ENCODE measurements at regions not wholly inside any gene's neighbourhood (a gene's known extent, or its start where the extent isn't known, plus 50 kb on each side); places are given as distances from the start of the nearest gene placed in this dataset.
"Not testable (repeated sequence)": the region's sequence is repeated elsewhere in the genome, so short reads cannot be mapped to it uniquely, and the experiment has no call there.

DNA sequence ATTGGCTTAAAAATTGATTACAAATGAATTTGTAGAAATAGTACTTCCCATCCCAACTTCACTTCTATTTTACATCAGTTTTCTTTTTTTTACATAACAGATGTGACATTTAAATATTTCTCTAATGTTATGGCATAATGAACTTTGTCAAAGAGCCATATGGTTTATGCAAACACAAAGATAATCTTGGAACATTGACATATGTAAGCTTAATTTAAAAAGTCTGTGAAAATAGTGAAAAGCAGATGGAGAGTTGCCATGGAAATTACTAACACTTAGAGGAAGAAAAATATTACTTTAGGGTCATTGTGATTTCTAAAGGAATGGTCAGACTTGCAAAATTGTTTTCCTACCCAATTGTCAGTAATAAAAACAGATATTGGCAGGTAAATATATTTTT is 232.4 kb downstream of the AEBP2 start:
- peak; percentile 97 for DNase-seq

DNA sequence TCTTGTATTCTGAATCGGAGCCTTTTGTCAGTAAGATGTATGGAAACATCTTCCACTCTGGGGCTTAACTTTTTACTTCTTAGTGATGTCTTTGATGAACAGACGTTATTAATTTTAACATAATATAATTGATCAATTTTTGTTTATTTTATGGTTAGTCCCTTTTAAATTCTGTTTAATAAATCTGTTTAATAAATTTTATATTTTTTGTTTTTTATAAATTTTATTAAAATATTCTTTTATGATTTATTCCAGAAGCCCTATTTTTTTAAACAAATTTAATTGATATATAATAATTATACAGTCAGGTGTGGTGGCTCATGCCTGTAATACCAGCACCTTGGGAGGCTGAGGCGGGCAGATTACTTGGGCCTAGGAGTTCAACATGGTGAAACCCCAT is 235.1 kb downstream of the AEBP2 start:
- DNase-seq: no peak

DNA sequence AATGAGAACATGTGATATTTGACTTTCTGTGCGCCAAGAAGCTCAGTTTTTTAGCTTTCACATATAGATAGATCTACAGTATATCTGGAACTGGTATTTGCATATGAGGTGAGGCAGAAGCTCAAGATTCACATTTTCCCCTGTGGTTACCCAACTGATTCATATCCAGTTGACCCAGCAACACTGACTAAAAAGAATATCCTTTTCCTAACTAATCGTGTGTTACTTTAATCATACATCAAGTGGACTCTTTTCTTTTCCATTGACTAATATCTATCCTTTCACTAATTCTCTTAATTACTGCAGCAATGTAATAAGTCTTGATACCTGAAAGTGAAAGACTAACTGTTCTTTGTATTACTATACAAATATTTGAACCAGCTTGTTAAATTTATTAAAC is 236.1 kb downstream of the AEBP2 start:
- DNase-seq: no peak

DNA sequence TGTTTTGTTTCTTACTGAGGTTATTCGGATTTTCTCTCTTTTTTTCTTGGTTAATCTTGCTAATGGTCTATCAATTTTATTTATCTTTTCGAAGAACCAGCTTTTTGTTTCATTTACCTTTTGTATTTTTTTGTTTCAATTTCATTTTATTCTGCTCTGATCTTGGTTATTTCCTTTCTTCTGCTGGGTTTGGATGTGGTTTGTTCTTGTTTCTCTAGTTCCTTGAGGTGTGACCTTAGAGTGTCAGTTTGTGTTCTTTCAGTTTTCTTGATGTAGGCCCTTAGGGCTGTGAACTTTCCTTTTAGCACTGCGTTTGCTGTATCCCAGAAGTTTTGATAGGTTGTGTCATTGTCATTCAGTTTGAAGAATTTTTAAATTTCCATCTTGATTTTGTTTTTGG is 239.2 kb downstream of the AEBP2 start:
- not testable (repeated sequence) for DNase-seq

DNA sequence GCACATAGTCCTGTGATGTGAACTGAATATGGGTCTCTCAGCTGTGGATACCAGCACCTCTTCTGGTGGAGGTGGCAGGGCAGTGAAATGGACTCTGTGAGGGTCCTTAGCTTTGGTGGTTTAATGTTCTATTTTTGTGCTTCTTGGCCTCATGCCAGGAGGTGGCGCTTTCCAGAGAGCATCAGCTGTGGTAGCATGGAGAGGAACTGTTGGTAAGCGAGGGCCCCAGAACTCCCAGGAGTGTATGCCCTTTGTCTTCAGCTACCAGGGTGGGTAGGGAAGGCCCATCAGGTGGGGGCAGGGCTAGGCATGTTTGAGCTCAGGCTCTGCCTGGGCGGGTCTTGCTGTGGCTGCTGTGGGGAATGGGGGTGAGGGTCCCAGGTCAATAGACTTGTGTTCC is 241.7 kb downstream of the AEBP2 start:
- no peak for DNase-seq

DNA sequence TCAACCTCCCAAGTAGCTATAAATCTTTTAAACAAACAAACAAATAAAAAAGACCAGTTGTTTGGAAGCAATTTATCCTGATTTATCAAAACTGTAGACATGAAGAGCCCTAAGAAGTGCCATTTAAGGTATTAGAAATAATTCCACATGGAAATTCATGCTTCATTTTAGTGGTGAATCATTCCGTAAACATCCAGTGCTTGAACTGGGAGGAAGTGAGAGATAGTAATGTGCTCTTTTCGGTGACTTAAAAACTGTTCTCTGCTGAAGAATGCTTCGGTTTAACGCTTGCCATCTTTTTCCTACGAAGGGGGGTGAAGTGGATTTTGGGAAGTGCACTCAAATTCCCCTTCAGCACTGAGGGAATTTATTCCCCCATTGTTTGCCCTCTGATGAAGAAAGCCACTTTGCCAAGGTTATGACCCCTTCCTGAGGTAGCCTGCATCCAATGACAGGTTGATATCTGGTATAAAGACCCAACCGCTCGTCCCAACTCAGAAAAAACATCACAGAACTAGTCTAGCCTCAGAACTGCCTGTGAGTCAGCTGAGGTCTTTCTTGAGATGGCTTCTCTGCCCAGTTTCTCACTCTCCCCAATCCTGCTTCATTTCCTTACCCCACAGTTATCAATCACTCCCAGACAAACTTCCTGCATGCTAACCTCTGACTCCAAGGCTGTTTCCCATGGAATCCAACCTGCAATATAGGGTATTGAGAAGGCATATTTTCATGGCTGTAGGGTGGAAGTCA is 244.1 kb downstream of the AEBP2 start:
- DNase-seq: no peak

DNA sequence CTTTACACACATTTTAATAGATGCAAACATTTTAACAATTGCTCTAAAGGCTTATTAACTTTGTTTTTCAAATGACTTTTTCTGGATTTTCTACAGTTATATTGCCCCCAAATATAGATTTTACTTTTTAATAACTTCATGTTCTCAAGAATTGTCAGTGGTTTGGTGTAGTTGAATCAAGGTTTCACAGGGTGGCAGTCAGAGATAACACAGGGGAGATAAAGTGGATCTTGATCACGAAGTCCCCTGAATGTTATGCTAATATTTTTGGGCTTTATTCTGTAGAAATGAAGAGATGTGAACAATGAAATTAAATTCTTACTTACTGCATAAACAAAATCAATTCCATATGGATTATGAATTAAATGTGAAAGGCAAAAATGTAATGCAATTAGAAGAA is 248.1 kb downstream of the AEBP2 start:
- no peak for DNase-seq

DNA sequence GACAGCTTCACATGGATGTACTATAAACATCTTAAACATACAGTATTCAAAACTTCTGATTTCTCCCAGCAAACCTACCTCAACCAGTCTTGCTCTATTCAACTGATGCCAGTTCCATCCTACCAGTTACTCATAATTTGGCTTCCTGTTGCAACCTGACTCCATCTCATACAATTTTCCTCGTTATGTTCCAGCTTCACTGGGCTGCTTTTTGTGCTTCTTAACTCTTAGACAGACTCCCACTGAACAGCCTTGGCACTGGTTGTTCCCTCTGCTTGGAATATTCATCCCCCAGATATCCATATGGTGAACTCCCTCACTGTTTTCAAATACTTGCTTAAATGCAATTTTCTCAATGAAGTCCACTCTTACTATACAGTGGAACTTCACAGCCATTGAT is 249.2 kb downstream of the AEBP2 start:
- no peak for DNase-seq

DNA sequence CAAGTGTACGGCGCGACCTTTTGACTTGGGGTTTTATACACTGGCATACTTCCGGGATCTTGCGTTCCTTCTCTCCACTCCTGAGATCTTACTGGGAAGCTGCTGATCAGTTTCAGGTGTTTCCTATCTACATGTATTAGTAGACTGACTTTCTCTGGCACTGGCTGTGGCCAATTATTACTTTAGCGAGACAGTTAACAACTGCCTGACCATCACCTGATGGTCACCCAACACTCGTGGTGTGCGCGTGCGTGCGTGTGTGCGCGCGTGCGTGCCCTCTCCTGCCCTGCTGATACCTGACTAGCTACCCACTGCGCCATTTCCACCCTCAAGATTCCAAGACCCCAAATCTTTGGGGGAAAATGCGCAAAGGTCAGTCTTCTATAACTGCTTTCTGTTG is 249.9 kb downstream of the AEBP2 start:
- DNase-seq: no peak

DNA sequence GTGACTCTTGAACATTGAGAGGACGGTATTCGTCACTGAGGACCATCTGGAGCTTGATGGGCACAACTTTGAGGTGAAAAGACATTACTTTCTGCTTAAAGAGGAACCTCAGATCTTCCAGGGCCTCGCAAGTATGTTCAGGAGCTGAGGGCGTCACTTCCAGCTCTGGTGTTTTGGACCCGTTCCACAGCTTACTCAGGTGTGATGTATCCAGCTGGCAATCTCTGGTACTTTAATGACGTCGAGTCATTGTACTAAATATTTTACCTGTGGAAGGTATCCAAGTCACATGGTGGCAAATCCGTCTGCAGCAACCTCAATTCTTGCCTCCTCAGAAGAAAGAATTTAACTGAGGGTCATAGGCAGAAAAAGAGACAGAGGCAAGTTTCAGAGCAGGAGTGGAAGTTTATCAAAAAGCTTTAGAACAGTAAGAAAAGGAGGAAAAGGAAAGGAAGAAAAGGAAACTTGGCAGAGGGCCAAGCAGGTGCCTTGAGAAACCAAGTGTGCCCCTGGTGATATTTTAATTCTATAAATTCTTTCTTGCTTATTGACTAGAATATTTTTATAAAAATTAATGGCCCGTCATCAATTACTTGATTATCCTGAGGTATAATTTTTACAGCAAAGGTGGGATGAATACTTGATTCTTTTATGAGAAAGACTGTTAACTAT is 250.6 kb downstream of the AEBP2 start:
- DNase-seq: no peak

DNA sequence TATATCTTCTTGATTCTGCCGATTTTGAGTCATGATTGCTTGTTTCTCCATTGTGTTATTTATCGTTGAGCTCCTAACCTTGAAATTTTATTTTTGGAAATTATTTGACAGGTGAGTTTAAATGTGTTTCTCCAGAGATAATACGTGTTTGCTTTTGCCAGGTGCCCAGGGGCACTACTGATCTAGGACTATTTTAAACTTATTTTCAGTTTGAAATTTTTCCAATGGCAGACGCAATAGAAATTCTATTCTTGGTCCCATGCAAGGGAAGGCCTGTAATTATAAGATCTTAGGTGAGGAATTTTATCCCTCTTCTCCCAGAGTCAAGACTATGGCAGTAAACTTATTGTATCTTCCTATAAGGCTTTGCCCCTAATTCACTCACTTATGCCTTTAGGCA is 252.8 kb downstream of the AEBP2 start:
- DNase-seq: no peak

DNA sequence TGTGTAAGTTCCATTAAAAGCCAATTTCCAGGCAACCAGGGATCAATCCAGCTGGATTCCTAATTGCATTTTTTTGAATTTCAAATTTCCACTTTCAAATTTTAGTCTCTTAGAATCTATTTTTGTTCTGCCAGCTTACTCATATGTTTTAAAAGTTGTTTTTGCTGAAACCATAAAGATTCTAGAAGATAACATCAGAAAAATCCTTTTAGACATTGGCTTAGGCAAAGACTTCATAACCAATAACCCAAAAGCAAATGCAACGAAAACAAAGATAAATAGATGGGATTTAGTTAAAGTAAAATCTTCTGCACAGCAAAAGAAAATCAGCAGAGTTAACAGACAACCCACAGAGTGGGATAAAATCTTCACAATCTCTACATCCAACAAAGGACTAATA is 253.3 kb downstream of the AEBP2 start:
- no peak for DNase-seq

DNA sequence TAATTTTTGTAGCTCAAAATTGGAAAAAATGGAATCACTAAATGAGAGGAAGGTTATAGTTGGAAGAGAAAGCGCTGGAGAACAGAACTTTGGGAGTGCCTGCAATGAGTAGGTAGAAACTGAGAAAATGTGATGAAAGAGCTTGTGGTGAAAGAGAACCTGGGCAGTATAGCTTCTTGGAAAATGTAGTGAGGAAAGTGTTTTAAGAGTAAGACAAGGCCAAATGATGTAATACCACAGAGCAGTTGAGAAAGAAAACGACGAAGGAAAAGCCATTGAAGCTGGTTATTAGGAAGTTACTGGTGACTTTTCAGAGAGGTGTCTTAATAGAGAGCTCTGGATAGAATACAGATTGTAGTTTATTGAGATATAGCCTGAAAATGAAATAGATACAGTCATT is 255.3 kb downstream of the AEBP2 start:
- no peak for DNase-seq

DNA sequence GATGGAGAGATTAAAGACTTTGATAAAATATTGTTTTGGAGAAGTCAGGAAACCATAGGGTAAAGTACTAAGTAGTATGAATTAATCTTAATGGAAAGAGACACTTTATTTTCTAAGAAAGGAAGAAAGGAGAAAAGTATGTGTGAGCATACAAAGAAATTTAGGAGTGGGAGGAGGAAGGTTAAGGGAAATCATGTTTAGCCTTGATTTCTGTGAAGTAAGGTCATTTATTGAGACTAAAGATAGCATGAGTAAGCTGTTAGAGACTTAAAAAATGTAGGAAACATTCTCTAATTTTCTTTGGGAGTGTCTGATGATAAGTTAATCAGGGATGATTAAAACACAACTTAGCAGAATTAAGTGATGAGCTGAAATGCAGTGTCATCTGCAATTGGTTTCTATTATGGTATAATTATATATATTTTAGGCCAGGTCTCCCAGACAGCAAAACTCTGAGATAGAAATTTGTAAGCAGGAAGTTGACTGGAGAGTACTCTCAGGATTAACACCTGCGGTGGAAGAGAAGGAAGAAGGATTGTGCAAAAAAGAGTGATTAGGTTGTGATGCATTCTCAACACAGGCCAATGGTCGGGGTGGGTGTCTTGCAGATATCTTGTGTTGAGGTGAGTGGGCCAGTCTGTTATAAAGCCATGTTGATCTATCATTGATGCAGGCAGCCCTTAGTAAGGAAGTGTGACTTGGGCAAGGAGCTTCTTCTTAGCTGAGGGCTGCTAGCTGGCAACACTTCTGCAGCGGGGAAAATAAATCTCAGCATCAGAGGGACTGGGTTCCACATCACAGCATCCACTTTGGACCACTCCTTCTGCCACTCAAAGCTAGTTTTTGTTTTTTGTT is 256.2 kb downstream of the AEBP2 start:
- no peak for DNase-seq

DNA sequence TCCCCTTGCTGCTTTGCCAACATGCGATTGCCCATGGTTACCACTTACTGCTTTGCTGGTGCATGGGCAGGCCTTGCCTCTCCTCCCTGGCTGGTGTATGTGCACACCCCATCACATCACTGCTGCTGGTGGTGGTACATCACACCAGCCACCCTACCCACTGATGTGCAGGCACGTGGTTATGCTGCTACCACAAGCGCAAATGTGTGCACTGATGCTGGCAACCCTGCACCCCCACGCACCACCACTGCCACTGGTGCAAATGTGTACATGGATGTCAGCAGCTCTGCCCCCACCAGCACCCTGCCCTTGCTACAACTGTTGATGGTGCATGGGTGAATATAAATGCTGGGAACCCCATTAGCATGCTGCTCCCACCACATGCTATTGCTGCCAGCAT is 261.7 kb downstream of the AEBP2 start:
- DNase-seq: no peak

DNA sequence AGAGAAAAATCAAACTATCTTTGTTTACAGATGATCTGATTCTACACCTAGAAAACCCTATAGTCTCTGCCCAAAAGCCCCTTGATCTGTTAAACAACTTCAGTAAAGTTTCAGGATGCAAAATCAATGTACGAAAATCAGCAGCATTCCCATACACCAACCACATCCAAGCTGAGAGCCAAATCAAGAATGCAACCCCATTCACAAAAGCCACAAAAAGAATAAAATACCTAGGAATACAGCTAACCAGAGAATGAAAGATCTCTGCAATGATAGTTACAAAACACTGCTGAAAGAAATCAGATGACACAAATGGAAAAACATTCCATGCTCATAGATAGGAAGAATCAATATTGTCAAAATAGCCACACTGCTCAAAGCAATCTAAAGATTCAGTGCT is 265.7 kb downstream of the AEBP2 start:
- no peak for DNase-seq

DNA sequence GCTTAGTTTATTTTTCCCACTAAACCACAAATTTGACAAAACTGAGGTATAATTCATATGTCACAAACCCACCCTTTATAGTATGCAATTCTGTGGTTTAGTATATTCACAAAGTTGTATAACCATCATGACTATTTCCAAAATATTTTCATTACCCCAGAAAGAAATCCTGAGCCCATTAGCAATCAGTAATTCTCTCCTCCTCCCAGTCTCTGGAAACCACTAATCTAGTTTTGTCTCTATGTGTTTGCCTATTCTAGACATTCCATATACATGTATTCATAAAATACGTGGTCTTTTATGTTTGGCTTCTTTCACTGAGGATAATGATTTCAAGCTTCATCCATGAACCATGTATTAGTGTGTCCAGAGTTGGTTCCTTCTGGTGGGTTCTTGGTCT is 267.6 kb downstream of the AEBP2 start:
- no peak for DNase-seq

DNA sequence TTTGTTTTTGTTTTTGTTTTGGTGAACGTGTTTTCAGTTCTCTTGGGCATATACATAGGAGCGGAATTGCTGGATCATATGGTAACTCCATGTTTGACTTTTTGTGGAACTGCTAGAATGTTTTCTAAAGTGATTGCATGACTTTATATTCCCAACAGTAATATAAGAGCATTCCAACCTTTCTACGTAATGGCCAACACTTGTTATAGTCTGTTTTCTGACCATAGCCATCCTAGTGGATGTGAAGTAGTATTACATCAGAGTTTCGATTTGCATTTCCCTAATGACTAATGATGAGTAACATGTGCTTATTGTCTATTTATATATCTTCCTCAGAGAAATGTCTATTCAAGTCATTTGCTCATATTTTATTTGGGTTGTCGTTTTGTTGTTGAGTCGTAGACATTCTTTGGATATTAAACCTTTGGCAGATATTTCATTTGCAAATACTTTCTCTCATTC is 268.7 kb downstream of the AEBP2 start:
- DNase-seq: no peak

DNA sequence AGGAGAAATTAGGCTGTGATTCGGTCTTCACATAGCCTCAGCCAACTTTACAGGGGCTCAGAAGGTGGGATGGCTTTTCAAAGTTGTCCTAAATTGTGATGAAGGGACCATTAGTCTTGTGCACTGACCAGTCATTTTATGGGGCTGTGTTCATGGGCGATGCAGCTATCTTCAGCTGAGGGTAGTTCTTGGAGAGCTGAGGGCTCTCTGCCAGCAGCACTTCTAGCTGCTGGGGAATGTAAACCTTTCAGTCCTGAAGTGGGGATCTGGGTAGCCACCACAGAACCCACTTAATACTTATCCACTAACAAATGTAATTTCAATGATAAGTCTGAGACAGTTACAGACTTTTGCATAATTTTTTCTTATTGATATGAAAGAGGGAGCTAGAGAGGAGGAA is 270.6 kb downstream of the AEBP2 start:
- DNase-seq: no peak

DNA sequence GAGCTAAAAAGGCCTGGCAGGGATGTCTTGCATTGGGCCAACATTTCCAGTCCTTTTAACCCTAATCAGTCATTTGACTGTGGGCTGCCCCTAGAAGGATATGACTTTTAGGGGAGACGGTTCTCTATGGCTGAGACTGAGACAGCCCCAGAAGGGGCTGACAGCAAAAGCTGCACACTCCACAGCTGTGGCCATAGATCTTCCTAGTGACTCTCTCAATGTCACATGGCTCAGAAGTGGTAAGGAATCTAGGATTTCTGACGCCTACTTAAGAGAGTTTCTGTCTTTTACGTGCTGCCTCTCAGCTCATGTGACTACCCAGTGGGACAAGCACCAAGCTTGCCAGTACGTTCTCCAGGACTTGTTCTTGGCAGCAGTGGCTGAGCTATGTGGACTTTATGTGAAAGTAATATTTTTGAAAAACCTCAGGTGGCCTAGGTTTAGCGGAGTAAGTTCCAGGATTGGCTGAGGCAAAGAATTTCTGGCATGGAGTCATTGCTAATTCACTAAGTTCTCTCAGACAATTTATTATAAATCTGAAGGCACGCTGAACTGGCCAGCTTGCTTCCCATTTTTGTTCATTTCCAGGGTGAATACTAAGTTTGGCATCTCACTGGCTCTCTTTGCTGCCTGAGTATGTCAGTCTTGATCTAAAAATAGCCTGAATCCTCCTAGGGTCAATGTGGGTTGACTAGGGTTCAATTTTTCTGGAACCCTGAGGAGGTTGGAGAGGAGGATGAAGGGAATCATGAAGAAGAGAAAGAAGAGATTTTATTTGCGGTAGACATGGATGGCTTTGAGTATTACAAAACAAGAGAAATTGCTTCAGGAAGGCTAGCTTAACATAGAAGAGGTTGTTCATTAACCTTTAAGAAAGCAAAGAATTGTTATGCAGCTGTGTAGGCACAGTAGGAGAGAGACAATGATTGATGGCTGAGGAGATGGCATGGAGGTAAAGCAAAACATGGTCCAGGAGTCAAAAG is 271.8 kb downstream of the AEBP2 start:
- DNase-seq: no peak

DNA sequence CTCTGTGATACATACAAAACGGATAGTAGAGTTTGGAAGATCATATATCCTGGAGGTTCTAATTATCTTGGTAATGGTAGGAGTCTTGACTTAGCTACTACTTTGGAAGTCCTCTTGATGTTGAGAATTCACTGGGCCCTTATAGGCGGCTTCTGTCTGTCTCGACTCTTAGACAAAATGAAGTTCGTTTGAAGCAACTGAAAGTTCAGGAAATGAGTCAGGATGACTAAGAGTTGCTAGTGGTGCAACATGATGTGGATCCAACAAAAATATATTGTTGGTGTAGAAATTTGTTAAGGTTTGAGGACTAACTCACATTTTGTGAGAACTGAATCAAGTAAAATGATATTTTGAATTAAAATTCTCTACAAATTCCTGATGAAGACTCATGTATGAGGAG is 272.7 kb downstream of the AEBP2 start:
- no peak for DNase-seq

DNA sequence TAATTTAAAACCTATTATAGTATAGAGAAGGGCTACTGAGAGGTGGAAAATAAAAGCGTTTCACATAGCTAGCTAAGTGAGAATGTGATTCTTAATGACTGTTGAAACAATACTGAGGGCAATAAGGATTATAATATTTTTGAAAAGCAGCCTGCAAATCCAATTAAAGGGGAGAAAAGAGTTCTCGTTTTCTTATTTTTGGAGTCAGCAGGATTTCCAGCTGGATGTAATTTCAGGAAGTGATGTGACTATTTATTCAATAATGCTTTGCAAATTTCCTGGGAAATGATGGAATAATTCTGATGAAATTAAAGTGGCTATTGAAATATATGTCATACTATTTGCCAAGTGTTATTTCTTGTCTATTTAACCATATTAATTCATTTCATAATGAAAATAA is 279.1 kb downstream of the AEBP2 start:
- no peak for DNase-seq

DNA sequence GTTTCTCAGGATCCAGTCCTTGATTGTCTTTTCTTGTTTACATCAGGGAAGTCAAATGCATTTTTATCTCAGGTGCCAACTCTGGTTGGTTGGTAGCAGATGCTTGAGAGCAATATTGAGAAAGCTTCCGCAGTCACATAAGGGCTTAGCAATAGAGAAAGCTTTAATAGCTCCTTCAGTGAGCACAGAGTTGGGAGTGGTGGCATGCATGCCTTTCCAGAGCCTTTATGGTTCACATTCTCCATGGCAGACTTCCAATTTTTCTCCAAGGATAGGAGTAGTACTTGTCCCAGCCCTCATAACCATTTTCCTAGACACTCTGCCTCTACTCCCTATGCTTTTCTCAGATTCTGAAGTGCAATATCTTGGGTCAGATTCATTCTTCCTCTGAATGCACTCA is 280.4 kb downstream of the AEBP2 start:
- DNase-seq: no peak
